ENCODE measurements at regions not wholly inside any gene's neighbourhood (a gene's known extent, or its start where the extent isn't known, plus 50 kb on each side); places are given as distances from the start of the nearest gene placed in this dataset.

DNA sequence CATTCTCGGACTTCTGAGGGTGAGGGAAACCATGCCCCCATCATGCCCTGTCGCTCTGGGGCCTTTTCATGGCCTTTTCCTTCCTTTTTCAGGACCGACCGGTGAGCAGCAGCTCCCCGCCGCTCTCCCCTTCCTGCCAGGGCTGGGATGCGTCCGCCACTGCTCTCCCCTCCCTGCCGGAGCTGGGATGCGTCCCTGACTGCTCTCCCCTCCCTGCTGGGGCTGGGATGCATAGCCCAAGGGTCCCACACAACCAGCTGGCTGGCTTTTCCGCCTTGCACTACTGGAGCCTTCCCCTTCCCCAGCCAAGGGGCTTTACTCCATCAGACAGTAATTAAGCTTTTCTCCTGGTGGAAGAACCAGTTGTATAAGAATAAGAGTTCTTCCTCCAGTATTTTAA is 129.7 kb upstream of the COBL start:
- TF ChIP-seq, protein P1, sequence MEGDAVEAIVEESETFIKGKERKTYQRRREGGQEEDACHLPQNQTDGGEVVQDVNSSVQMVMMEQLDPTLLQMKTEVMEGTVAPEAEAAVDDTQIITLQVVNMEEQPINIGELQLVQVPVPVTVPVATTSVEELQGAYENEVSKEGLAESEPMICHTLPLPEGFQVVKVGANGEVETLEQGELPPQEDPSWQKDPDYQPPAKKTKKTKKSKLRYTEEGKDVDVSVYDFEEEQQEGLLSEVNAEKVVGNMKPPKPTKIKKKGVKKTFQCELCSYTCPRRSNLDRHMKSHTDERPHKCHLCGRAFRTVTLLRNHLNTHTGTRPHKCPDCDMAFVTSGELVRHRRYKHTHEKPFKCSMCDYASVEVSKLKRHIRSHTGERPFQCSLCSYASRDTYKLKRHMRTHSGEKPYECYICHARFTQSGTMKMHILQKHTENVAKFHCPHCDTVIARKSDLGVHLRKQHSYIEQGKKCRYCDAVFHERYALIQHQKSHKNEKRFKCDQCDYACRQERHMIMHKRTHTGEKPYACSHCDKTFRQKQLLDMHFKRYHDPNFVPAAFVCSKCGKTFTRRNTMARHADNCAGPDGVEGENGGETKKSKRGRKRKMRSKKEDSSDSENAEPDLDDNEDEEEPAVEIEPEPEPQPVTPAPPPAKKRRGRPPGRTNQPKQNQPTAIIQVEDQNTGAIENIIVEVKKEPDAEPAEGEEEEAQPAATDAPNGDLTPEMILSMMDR (IDR thresholded peaks at IDR 0.05; ENCODE audit: low read length): no peak
- TF ChIP-seq EZH2 (IDR thresholded peaks at IDR 0.05; ENCODE audit: borderline replicate concordance, low read length): no peak

Measured in OCI-LY1 (cell line).